Activated CD8-positive, alpha-beta memory T cell treated with anti-CD3 and anti-CD28 coated beads for 48 hours (primary cell): ENCODE measurements at regions not wholly inside any gene's neighbourhood (a gene's known extent, or its start where the extent isn't known, plus 50 kb on each side); places are given as distances from the start of the nearest gene placed in this dataset.

Source experiments
- DNase-seq, 3 experiments: peaks; one replicate each; pipeline ENCODE4 v3.0.0-alpha.2; 2020; ENCODE audit warnings: low read depth in 2 of 3, low spot score in 2 of 3

DNA sequence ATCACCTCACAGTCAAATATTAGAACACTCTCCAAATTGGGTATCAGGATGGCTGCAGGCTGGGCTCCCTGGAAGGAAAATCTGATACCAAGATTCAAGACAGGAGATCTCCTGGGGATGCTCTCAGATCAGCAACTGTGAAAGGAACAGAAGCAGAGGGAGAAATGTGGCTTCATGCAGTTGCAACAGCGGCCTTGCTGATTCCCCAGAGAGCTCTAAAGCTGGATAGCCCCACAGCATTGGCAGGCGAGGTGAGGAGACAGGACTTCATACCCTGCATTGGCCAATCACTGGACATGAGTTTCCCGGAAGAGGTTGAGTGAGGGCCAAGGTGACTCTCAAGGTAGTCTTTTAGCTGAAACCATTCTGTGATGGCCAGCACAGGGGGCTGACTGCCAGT is 190.6 kb downstream of the PTPN20 start:
- DNase-seq: no peak

- DNase-seq: no peak
Measured at GRCh38 chr10:47104151-47104605, 192.9 kb downstream of the PTPN20 start.

GRCh38 chr10:47104786-47105385 is 193.7 kb downstream of the PTPN20 start:
- no peak for DNase-seq

- no peak for DNase-seq
Measured at GRCh38 chr10:47107007-47107747, 192.8 kb upstream of the GDF10 start.

GRCh38 chr10:47109906-47110305 is 190.1 kb upstream of the GDF10 start:
- no peak for DNase-seq

- DNase-seq: no peak
Measured at GRCh38 chr10:47111329-47111862, 188.6 kb upstream of the GDF10 start.

DNA sequence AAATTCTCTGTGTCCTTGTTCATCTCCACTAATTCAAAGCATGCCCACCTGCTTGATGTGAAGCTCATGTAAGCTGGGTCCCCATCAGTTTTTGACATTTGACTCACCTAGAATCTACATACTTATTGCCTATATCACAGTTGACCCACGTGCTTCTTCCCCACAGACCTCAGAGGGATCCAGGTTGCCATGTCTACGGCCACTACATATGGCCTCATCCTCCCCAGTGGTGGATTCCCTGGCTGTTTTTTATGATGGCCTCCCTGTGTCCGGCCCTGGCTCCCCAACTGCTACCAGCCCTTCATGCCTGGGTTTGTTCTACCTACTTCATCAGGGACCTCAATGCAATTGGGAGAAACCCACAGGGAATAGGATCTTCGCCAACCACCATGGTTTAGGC is 187.4 kb upstream of the GDF10 start:
- no peak for DNase-seq

DNA sequence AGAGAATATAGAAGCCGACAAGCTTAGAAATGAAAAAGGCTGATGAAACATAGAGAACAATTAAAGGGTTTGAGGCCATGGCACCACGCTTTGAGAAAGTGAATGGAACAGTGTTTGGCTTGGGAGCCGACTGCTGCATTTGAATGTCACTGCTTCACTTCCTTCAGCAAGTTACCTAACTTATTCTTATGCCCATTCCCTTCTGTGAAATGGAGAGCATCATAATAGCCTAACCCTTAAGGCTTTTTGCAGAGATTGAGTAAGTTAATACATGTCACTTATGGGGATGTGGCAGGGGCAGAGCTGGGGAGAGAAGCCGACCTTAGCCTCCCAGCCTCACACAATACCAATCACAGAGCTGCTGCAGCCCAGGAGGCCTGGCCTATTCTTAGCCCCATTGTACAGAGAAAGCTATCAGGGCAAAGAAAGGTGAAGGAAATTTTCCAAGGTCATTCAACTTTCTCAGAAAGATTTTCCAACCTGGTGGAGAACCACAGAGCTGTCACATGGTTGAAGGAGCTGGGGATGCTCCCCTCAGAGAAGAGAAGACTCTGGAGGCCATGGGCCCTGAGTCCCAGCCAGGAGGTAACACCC is 186.0 kb upstream of the GDF10 start:
- no peak for DNase-seq

GRCh38 chr10:47114680-47115186 is 185.3 kb upstream of the GDF10 start:
- DNase-seq: no peak

DNA sequence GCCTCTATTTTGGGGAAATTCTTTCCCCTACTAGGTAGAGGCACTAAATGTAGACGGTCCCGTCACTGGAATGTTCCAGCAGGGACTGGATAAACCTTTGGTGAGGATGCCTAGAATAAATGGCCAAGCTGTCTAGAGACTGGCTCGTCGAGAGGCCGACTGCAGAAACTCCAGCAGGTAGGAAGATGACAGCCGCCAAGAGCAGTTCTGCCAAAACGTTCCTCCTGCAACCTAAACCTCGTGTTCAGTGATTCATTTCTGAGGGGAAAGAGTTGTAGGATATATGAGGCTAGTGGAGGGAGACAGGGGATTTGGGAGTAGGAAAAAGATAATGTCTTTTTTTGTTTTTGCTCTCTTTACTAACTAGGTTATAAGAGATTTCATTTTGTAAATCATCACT is 184.7 kb upstream of the GDF10 start:
- no peak for DNase-seq

GRCh38 chr10:47116445-47116844 is 183.6 kb upstream of the GDF10 start:
- DNase-seq: no peak

DNA sequence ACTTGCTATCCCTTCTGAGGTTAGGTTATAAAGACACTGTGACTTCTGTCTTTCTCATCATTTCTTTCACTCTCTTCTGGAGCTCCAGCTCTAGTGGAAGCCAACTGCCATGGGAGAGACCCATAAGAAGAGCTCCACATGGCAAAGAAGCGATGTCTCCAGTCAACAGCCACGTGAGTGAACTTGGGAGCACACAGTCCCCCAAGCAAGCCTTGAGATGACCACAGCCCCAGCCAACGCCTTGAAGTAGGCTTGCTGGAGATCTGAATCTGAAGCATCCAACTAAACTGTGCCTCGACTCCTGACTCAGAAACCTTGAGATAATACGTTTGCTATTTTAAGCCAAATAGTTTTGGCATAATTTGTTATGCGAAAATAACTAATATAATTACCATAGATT is 181.7 kb upstream of the GDF10 start:
- DNase-seq: no peak

GRCh38 chr10:47121336-47121735 is 178.7 kb upstream of the GDF10 start:
- DNase-seq: no peak

GRCh38 chr10:47123716-47124288 is 176.2 kb upstream of the GDF10 start:
- no peak for DNase-seq

DNA sequence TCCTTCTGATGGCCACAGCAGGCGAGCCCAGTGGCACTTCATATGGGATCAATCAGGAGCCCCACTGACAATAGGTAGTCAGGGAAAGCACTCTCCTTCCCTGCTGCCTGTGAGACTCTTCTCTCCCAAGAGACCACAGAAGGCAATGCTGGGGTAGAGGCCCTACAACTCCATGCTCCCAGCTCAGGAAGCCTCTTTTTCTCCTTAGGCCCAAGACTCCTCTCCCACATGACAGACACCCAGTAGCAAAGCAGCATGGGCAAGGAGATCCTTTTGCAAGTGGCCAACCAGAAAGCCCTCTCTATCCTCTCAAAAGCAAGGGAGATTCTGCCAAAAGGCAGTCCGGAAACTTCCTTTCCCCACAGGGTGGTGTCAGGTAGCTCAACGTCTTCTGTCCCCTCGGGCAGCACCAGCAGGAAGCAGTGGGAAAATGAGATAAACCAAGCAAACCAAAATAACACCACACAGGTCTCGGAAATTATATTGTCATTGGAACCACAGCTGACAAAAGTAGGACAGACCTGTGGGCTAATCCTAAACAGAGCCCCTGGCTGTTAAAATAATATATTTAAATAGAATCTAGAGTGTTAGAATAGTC is 172.7 kb upstream of the GDF10 start:
- no peak for DNase-seq

- no peak for DNase-seq
Measured at GRCh38 chr10:47130491-47130890, 169.5 kb upstream of the GDF10 start.

DNA sequence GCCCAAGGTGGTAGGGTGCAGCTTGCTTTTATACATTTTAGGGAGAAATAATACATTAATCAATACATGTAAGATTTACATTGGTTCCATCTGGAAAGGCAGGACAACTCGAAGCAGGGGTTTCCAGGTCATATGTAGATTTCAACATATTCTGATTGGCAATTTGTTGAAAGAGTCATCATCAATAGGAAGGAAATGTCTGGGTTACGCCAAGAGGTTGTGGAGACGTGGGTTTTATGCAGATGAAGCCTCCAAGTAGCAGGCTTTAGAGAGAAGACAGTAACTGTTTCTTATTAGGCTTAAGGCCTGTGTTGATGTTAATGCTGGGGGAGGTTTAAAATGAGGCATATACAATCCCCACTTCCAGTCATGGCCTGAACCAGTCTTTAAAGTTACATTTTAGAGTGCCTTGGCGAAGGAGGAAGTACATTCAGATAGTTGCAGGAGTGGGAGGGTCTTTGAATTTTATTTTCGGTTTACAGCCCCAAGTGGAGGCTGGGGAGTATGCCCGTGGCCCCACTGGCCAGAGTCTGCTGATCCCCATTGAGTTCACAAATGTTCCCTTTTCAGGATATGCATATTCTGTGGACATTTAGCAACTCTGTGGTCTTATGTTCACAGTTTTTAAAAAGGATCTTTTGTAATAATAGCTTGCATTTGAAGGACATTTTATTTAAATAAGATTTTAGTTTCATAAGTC is 166.0 kb upstream of the GDF10 start:
- DNase-seq: no peak

GRCh38 chr10:47136866-47137265 is 163.1 kb upstream of the GDF10 start:
- no peak for DNase-seq

DNA sequence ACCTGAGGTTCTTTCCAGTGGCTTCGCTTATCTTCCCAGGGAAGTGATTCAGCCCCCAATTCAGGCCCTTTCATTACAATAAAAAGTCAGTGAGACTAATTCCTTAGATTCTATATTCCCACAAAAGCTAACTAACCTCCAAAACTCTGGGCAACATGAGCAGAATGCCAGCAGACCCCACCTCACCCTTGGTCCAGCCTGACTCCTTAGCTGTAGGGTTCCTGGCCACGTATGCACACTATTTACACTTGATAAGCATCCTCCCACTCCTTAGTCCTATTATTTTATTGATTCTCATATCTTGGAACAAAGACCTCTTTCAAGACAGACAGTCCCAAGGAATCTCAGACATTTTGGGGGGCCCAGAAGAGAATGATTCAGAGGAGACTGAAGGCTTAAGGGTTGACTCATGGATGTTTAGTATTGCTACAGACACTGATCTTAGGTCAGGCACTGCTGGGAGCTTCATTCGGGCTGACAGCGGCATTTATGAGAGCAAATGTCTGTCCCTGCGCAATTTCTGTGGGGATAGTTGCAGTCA is 162.6 kb upstream of the GDF10 start:
- no peak for DNase-seq

DNA sequence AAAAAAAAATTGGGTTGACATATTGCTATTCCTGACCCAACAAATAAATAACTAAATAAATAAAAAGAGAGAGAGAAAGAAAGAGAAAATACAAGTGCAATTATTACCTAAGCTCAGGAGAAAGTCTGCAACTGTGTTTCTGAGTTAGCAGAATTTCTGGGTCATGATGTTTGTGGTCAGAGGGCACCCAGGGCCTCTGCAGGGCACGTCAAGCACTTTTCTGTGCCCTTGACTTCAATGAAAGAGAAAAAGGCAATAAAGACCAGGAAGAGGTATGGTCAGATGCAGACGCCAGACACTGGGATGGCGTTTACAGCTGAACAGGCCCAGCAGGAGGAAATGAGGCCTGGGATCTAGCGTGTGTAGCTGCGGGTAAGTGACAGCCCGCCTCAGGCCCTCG is 160.9 kb upstream of the GDF10 start:
- no peak for DNase-seq
